Thyroid gland (tissue), 4 donors: ENCODE measurements at regions not wholly inside any gene's neighbourhood (a gene's known extent, or its start where the extent isn't known, plus 50 kb on each side); places are given as distances from the start of the nearest gene placed in this dataset.
"Not testable (repeated sequence)": the region's sequence is repeated elsewhere in the genome, so short reads cannot be mapped to it uniquely, and the experiment has no call there.

ENCODE experiments used
- DNase-seq, 2 donors: peaks; one replicate each; pipeline ENCODE4 v3.0.0-alpha.2; 2019
- H3K27ac ChIP-seq, 3 donors: fragments of 200-600 bp; sonication (generic); 1 replicate in 2 of 3; 2 replicates in 1 of 3; pipeline ENCODE4 v1.5.1; 2016 to 2019; ENCODE audit warnings: mild to moderate bottlenecking in 1 of 3, moderate library complexity in 1 of 3
- H3K27me3 ChIP-seq: fragments of 200-600 bp; sonication (generic); one replicate; pipeline ENCODE4 v1.5.1; 2019
- H3K36me3 ChIP-seq, 2 donors: fragments of 200-600 bp; sonication (generic); one replicate each; pipeline ENCODE4 v1.5.1; 2016 to 2019
- H3K4me1 ChIP-seq, 2 donors: fragments of 200-600 bp; sonication (generic); one replicate each; pipeline ENCODE4 v1.5.1; 2017 to 2019
- H3K4me3 ChIP-seq, 3 donors: fragments of 200-600 bp; sonication (generic); replicated peaks in 1 of 3; 1 replicate in 2 of 3; 2 replicates in 1 of 3; pipeline ENCODE4 v1.5.1; 2016; ENCODE audit warnings: mild to moderate bottlenecking in 1 of 3
- H3K9me3 ChIP-seq: fragments of 200-600 bp; sonication (generic); one replicate; pipeline ENCODE4 v1.5.1; 2017
- CTCF ChIP-seq, 6 experiments: fragments of 200-600 bp in 3 of 6; fragments of 450-650 bp in 3 of 6; sonication (generic) in 3 of 6; IDR thresholded peaks; one replicate each; pipeline ENCODE4 v1.5.1; 2016 to 2019; ENCODE audit warnings: antibody characterized with exemption in 6 of 6, mild to moderate bottlenecking in 2 of 6, inconsistent platforms in 1 of 6, moderate library complexity in 1 of 6
- POLR2A ChIP-seq, 2 donors: fragments of 450-650 bp; IDR thresholded peaks; one replicate each; pipeline ENCODE4 v1.6.1; 2017; ENCODE audit warnings: antibody characterized with exemption in 2 of 2, mild to moderate bottlenecking in 2 of 2, moderate library complexity in 1 of 2
- WGBS, 2 donors: methylation state at CpG; one replicate each; pipeline ENCODE4 v1.1.5; 2017; 5-methylcytosine and 5-hydroxymethylcytosine counted together
- intact Hi-C: fragments of 100-400 bp; cut with DNase I; formaldehyde crosslinking; loops from one replicate; pipeline ENCODE4 v1.15.1; 2023

GRCh38 chr9:75810063-75810462, 80.4 kb upstream of the PCSK5 start:
- H3K4me3 ChIP-seq = no peak overlapping the region
- intact Hi-C loops = no loop called here
- 75 to 80% methylated on average over 2 of the region's 2 CpGs for WGBS, 2 donors

GRCh38 chr9:75811692-75812091, 78.8 kb upstream of the PCSK5 start:
- Histone ChIP-seq H3K4me3 (no peak overlapping the region), H3K27me3 (no peaks in the 10 kb centered on the region), H3K27ac (no peak overlapping the region), H3K36me3 (no peaks in the 10 kb centered on the region), H3K4me1 (no peaks in the 10 kb centered on the region), H3K9me3 (no peaks in the 10 kb centered on the region)
- TF ChIP-seq CTCF (IDR thresholded peaks at IDR 0.05) (no peak), POLR2A (IDR thresholded peaks at IDR 0.05) (no peak)
- intact Hi-C loops = no loop called here
- DNase-seq = no peak

More at GRCh38 chr9:75810063-75810462, 80.4 kb upstream of the PCSK5 start:
- Histone ChIP-seq H3K9me3 (no peaks in the 10 kb centered on the region), H3K27ac (no peak overlapping the region), H3K4me1 (no peaks in the 10 kb centered on the region), H3K36me3 (no peaks in the 10 kb centered on the region), H3K27me3 (no peaks in the 10 kb centered on the region)
- DNase-seq = no peak
- no peak for TF ChIP-seq POLR2A (IDR thresholded peaks at IDR 0.05)
- TF ChIP-seq CTCF (IDR thresholded peaks at IDR 0.05) = no peak

- H3K4me1 ChIP-seq = no peaks in the 10 kb centered on the region
- no peak overlapping the region for H3K4me3 ChIP-seq
- H3K9me3 ChIP-seq = no peaks in the 10 kb centered on the region
- H3K36me3 ChIP-seq = no peaks in the 10 kb centered on the region
- H3K27me3 ChIP-seq = no peaks in the 10 kb centered on the region
- 71 to 80% methylated on average over 2 of the region's 2 CpGs for WGBS, 2 donors
- intact Hi-C loops = no loop called here
- no peak for TF ChIP-seq POLR2A (IDR thresholded peaks at IDR 0.05)
- no peak for TF ChIP-seq CTCF (IDR thresholded peaks at IDR 0.05)
- H3K27ac ChIP-seq = no peak overlapping the region
- no peak for DNase-seq
Measured at GRCh38 chr9:75812141-75812540, 78.3 kb upstream of the PCSK5 start.

GRCh38 chr9:75814667-75815066, 75.8 kb upstream of the PCSK5 start:
- Histone ChIP-seq H3K9me3 (no peaks in the 10 kb centered on the region), H3K27ac (no peak overlapping the region), H3K27me3 (no peaks in the 10 kb centered on the region), H3K4me3 (no peak overlapping the region), H3K4me1 (no peaks in the 10 kb centered on the region), H3K36me3 (no peaks in the 10 kb centered on the region)
- intact Hi-C loops = no loop called here
- DNase-seq = no peak
- no peak for TF ChIP-seq POLR2A (IDR thresholded peaks at IDR 0.05)
- TF ChIP-seq CTCF (IDR thresholded peaks at IDR 0.05) = no peak

- DNase-seq, H3K27me3 ChIP-seq, intact Hi-C loops, H3K27ac ChIP-seq, H3K9me3 ChIP-seq, H3K4me3 ChIP-seq, H3K36me3 ChIP-seq: not testable (repeated sequence)
- H3K4me1 ChIP-seq = peaks cover 9 to 11% of the 10 kb centered on the region in 2 donors
- 95 to 96% methylated on average over 2 of the region's 2 CpGs for WGBS, 2 donors
Measured at GRCh38 chr9:75820471-75821115, 69.9 kb upstream of the PCSK5 start.

GRCh38 chr9:75823151-75823550, 67.3 kb upstream of the PCSK5 start:
- Histone ChIP-seq H3K9me3 (no peaks in the 10 kb centered on the region), H3K4me1 (peaks cover 11 to 19% of the 10 kb centered on the region in 2 donors), H3K27ac (no peak overlapping the region), H3K36me3 (no peaks in the 10 kb centered on the region), H3K4me3 (no peak overlapping the region), H3K27me3 (no peaks in the 10 kb centered on the region)
- DNase-seq = no peak
- intact Hi-C loops = no loop called here
- 78 to 86% methylated on average over 2 of the region's 2 CpGs for WGBS, 2 donors
- TF ChIP-seq CTCF (IDR thresholded peaks at IDR 0.05) = no peak
- TF ChIP-seq POLR2A (IDR thresholded peaks at IDR 0.05) = no peak
